ENCODE measurements at regions not wholly inside any gene's neighbourhood (a gene's known extent, or its start where the extent isn't known, plus 50 kb on each side); places are given as distances from the start of the nearest gene placed in this dataset.

DNA sequence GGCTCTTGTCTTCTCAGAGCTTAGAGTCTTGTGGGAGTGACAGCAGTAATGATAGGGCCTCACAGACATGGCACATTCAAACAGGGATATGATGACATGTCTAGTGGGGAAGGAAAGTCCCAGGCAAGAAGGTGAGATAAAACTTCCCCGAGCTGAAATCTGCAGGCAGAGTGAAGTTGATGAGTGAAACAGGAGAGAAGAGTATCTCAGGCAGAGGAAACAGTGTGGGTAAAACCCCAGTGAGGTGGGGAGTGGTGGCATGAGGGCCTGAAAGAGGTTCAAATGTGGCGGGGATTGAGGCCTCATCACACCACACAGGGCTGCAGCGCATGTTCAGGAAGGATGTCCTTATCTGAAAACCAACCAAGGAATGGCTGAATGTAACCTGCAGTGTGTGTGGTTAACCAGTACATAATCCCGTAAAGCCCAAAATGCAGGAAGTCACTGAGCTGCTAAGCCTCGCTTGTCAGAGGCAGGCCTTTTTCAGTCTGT is 153.8 kb upstream of the E2F8 start:
- no peak for TF ChIP-seq SUZ12 (IDR thresholded peaks at IDR 0.05; ENCODE audit: extremely low read depth, insufficient read depth, insufficient read length)
- no peak for TF ChIP-seq ZNF274 (IDR thresholded peaks at IDR 0.05; ENCODE audit: low read depth, low read length)
